ENCODE measurements at regions not wholly inside any gene's neighbourhood (a gene's known extent, or its start where the extent isn't known, plus 50 kb on each side); places are given as distances from the start of the nearest gene placed in this dataset.

DNA sequence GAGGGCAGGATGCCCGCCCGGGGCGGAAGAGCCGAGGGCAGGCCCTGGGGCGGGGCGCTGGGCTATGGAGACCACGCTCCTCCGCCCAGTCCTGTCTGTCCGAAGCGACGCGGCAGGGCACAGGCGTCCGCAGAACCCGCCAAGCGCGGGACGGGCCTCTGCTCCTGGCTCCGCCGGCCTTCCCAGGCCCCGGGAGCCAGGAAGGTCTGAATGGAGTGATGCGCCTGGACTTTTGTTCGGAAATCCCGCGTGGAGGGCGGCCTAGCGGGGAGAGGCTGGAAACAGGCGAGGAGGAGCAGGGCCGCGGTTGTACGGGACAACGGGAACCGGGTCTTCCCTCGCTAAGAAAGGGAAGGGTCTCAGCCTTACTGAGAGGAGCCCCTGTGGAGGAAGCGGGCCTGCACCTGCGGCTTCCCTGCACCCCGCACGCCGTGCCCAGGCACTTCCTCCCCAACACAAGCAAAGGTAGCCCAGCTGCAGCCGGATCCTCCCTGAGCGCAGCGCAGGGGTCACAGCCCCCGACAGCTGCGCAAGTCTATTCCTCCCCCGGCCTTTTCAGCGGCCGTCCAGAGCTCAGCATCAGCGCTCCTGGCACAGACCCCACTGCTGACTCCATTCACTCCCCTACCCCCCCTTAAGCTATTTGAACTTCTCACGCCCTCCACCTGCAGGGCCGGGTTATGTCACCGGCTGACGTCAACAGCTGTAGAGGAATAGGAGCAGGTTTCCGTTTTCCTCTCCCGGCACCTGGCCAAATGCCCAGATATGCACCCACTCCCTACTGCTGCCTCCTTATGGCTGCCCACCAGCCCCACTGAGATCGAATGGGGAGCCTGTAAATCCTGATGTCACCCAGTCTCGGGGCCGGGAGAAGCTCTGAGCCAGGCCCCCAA lies 143.2 kb upstream of the RET start:
- DNase-seq, result peak; percentile 36 to 42

GRCh38 chr10:42934351-42934811 lies 142.5 kb upstream of the RET start:
- DNase-seq, result no peak

- no peak for DNase-seq
These were observed 142.0 kb upstream of the RET start for GRCh38 chr10:42934842-42935241.

DNA sequence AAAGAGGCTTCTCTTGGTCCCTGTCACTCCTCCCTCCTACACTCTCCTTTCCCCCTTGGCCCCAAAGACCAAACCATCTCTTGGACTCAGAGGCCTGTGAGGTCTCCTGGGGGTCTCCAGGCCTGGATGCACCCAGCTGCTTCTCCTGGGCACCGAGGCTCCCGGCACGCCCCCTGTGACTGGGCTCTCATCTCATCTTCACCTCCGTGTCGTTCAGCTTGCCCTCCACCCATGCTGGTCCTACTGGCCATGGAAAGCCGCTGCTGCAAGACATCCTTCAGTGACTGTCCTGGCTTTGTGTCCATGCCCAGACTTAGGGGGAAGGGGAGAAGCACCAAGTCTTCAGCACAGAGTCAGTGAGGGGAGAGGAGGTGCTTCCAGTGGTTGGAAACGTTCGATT lies 141.4 kb upstream of the RET start:
- DNase-seq, result no peak

DNA sequence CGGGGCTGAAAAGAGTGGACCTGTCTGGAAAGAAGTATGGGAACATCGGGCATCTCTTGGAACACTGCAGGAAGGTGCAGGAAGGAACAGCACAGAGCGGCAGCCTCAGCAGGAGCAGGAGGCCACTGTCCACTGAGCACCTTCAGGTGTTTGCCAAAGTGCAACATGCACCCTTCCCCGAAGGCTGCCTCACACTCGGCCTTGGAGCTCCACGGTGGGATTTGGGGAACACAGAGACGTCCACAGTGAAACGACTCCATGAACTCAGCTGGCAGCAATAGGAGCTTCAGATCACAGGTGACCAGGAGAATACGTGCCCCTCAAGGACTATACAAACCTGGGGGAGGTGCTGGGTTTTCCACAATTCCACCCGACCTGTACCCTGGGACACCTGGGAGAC lies 140.3 kb upstream of the RET start:
- DNase-seq, result no peak

DNA sequence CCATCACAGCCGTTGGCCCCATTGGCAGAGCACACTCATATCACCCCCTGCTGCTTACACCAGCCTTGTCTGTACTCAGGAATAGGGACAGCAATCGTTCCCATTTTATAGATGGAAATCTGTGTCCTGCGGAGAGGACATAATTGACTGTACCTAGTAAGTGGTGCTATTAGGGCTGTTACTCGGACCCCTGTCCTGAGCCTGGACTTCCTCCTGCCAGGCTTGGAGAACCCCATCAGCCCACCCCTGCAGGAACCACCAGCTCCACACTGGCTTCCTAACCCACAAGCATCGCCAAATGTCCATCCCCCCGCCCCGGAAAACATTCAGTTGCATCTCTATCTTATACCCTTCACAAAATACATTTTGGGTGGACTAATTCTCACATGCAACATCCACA lies 139.8 kb upstream of the RET start:
- DNase-seq, result no peak

- DNase-seq, result no peak
These were observed 139.2 kb upstream of the RET start for GRCh38 chr10:42937649-42938180.

GRCh38 chr10:42938351-42938750 lies 138.5 kb upstream of the RET start:
- DNase-seq, result no peak

GRCh38 chr10:42939237-42939636 lies 137.6 kb upstream of the RET start:
- DNase-seq, result no peak

GRCh38 chr10:42939685-42940366 lies 137.0 kb upstream of the RET start:
- DNase-seq, result no peak

DNA sequence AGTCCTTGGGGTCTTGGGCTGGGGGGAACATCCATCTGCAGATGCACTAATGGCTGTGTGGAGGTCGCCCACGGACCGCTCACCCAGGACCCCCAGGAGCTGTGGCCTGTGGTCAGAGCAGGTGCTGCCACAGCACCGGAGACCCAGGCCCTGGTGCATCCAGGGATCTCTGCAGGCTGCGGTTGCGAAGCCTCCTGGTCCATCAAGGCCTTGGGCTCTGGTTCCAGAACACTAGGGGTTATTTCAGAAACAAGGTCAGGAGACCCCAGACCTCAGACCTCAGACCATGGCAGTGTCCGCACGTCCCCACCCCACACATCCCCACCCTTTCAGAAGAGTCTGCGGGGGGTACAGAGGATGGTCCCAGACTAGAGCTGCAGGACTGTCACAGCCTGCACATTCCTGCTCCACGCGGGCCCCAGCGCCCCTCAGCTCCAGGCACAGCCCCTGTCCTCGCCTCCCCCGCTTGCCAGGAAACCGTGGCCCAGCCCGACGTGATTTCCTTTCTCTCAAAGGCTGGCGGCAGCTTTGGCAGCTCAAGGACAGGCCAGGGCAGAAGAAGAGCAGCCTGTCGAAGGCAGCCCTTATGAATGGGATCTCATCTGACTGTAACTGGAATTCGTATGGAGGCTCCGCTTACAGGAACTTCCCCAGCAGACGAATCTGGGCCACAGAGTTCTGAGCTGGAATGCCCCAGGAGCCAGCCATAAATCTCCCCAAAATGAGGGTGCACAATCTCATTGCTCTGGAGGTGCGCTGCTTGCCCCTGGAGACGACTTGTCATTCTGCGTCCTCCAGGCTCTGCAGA lies 136.2 kb upstream of the RET start:
- DNase-seq, result no peak

GRCh38 chr10:42941295-42941644 lies 135.6 kb upstream of the RET start:
- DNase-seq, result no peak

DNA sequence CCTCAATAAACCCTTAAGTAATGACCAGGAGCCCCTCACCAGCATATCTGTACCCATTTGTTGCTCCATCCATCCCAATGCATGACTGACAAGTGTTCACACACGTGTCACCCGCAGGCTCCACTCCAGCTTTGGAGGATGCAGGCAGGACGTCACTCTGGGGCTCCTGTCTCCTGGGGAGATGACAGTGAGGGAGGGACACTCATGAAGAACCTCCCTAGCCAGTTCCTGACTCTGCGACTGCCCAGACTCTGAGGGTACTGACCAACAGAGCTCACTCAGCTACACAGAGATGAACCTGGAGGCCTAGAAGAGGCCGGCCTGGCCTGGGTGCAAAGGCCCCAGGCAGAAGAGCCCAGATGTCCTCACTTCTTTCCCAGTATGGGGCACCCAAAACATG lies 135.1 kb upstream of the RET start:
- DNase-seq, result no peak

- DNase-seq, result no peak
These were observed 134.5 kb upstream of the RET start for GRCh38 chr10:42942279-42942950.

- no peak for DNase-seq
These were observed 133.6 kb upstream of the RET start for GRCh38 chr10:42943025-42943818.

DNA sequence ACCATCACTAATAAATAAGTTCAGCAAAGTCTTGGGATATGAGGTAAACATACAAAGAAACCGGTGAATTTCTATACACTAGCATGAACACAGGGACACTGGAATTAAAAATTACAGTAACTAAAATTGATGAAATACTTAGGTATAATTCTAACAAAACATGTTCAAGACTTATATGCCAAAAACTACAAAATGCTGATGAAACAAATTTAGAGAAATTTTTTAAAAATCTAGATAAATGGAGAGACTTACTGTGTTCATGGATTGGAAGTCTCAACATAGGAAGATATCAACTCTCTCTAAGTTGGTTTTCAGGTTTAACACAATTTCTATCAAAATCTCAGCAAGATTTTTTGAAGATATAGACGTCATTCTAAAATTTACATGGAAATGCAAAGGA lies 128.8 kb upstream of the RET start:
- DNase-seq, result no peak

DNA sequence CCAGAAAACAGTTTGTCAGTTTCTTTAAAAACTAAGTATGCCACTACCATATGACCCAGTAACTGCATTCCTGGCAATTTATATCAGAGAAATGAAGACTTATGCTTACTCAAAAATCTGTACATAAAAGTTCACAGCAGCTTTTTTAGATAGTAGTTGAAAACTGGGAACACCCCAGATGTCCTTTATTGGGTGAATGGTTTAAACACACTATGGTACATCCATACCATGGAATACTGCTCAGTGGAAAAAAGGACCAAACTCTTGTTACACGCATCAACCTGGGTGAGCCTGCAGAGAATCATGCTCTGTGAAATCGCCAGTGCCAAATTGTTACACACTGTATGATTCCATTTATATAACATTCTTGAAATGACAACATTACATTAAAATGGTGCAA lies 127.6 kb upstream of the RET start:
- no peak for DNase-seq

DNA sequence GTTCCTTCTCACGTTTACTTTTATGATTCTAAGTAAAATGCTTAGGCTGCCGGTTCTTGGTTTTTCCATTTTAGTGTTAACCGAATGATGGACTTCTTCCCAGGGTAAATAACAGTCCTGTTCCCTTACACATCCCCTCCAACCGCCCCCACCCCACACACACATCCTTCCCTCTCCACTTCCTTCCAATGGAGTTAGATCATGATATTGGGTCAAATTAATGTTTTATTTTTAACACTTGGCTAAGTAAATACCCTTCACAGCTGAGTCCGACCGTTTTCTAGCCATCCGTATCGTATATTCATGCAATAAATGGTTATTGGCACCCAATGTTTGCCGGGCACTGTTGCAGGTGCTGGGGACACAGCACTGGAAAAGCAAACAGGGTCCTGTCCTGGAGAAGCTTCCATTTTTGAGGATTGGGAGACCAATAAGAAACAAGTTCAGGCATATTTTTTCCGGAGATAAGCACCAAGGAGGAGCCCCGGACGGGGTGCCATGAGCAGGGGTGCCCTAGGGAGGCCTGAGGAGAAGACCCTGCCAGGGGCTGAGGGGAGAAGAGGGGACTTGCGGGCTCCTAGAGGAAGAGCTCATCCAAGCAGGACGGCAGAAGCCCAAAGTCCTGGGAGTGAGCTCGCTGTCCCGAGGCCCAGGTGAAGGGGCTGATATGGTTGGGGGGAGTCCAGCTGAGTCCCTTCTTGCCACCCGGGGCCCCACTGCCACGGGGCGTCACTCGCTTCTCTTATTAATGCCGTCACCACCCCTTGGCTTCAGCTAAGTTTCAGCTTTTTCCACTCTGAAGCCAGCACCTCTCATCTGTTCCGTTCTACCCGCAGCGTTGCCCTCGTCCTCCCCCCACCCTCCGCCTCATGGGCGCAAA lies 126.0 kb upstream of the RET start:
- DNase-seq, result no peak

DNA sequence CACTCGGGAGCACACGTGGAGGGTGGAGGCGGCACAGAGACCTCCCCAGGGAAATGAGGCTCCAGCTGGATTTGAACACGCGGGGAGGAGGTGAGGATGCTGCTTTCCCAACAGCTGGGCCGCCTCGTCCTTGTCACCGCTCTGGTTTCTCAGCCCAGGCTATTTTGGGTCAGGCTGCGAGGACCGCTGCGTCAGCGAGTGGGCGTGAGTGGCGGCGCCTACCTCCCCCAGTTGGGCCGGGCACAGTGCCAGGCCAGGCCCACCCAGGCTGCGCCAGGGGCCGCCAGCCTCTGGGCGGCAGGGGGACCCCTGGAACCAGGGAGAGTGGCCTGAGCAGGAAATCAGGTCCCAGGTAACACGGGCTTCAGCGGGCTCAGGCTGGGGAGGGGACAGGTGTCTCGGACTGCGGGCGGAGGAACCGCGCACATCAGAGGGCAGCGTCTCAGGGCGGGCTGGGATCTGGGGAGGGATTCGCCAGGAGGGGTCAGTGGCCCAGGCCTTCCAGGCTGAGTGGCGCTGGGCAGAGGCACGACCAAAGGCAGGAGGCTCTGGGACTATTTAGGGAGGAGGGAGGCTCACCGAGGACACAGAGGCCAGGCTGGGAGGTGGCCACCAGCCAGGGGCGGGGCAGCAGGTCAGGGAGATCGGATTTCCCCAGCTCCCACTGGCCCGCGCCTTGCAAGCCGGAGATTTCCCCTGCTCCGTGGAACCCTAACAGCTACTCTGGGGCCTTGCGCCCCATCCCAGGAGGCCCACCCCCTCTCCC lies 125.2 kb upstream of the RET start:
- no peak for DNase-seq

DNA sequence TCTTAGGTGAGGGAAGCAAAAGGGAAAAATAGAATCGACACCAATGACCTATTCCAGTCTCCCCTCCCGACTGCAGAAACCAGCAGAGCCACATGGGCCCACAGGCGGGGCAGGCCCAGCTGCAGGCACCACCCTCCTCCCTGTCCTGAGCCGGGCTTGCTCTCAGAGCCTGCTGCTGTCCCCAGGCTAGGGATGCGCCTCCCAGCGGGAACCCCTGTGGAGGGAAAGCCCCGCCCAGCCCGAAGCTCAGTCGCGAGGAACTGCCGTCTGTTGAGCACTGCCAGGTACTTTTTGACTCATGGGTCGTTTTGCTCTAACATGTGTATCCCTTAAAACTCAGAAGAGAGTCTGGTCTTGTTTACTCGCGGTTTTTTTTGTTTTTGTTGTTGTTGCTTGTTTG lies 124.5 kb upstream of the RET start:
- DNase-seq, result no peak

Measured in CD4-positive, alpha-beta T cell treated with Interferon alpha-2 for 1 hour (primary cell).